A673 (cell line): ENCODE measurements at regions not wholly inside any gene's neighbourhood (a gene's known extent, or its start where the extent isn't known, plus 50 kb on each side); places are given as distances from the start of the nearest gene placed in this dataset.

Experiments used
- BruUV-seq: library from RNA; stranded (reverse); fragments of 400-500 nt; replicated peaks from 2 replicates; lab custom pipeline; 2021; lab: Mats Ljungman, UMichigan
- CTCF ChIA-PET: fragments of 300-600 bp; sonication (Branson Sonifier 250); formaldehyde crosslinking; loops from one replicate; lab custom pipeline; 2022; ENCODE audit warnings: antibody characterized with exemption; lab: Charles Lee
- POLR2A ChIA-PET: fragments of 300-600 bp; sonication (Branson Sonifier 250); formaldehyde crosslinking; loops from one replicate; lab custom pipeline; 2022; ENCODE audit warnings: antibody characterized with exemption; ENCODE audit not compliant: low non-redundant PET; lab: Charles Lee
- DNase-seq: peaks from one replicate; pipeline ENCODE4 v3.0.0-alpha.2; 2015; ENCODE audit warnings: low spot score
- H3K27ac ChIP-seq: fragments of 200-600 bp; sonication (generic); 2 replicates; pipeline ENCODE4 v1.5.1; 2016; ENCODE audit warnings: mixed run types, low read depth, mild to moderate bottlenecking, mixed read lengths, antibody characterized with exemption, low read length; ENCODE audit not compliant: poor library complexity, severe bottlenecking
- H3K27me3 ChIP-seq: fragments of 200-600 bp; sonication (generic); replicated peaks from 2 replicates; pipeline ENCODE4 v1.6.1; 2017; ENCODE audit warnings: mixed run types, low read depth, mild to moderate bottlenecking, mixed read lengths, antibody characterized with exemption, low read length; ENCODE audit not compliant: insufficient read depth, poor library complexity
- H3K36me3 ChIP-seq: fragments of 200-600 bp; sonication (generic); 2 replicates; pipeline ENCODE4 v1.6.1; 2016; ENCODE audit warnings: mixed run types, mild to moderate bottlenecking, mixed read lengths, antibody characterized with exemption, low read length; ENCODE audit not compliant: insufficient read depth, poor library complexity, severe bottlenecking
- H3K4me1 ChIP-seq: fragments of 200-600 bp; sonication (generic); 2 replicates; pipeline ENCODE4 v1.6.1; 2017; ENCODE audit warnings: mixed run types, mild to moderate bottlenecking, mixed read lengths, antibody characterized with exemption, low read length; ENCODE audit not compliant: insufficient read depth, poor library complexity, severe bottlenecking
- H3K4me3 ChIP-seq: fragments of 200-600 bp; sonication (generic); 2 replicates; pipeline ENCODE4 v1.5.1; 2016; ENCODE audit warnings: low read depth, mixed run types, mild to moderate bottlenecking, mixed read lengths, low read length; ENCODE audit not compliant: poor library complexity, severe bottlenecking
- H3K9me3 ChIP-seq: fragments of 200-600 bp; sonication (generic); 2 replicates; pipeline ENCODE4 v1.6.1; 2016; ENCODE audit warnings: mixed run types, low read depth, mild to moderate bottlenecking, mixed read lengths, antibody characterized with exemption, low read length; ENCODE audit not compliant: poor library complexity, severe bottlenecking
- EZH2 ChIP-seq: fragments of 200-600 bp; sonication (generic); IDR thresholded peaks from 2 replicates; pipeline ENCODE4 v1.6.1; 2017; ENCODE audit warnings: borderline replicate concordance, low read depth, mild to moderate bottlenecking, mixed read lengths, antibody characterized with exemption, low read length; ENCODE audit not compliant: poor library complexity, severe bottlenecking
- intact Hi-C: fragments of 100-400 bp; cut with micrococcal nuclease; formaldehyde crosslinking; loops from one replicate; pipeline ENCODE4 v1.10.0; 2022; ENCODE audit not compliant: unreplicated experiment
- TF ChIP-seq, protein P1 (sequence below): fragments of 300-800, 200-600 bp; sonication (generic); conservative IDR thresholded peaks from 2 replicates; pipeline ENCODE4 v1.5.1; 2017; ENCODE audit warnings: low read depth, mild to moderate bottlenecking, antibody characterized with exemption, low read length, moderate library complexity, mixed read lengths

DNA sequence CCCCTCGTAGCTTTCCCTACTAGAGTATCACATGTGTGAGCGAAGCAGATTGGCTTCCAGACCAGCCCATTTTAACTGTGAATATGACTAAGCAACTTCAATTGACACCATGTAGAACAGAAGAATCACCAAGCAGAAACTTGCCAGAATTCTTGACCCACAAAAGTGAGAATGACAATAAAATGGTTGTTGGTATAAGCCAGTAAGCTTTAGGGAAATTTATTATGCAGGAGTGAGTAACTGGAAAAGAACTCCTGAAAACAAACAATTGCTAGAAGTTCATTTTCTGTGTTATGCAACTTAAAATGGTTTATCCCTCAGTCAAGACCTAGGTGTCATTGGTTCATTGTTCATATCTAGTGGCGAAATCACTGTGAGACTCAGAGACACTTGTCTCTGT, 303.1 kb downstream of the DMRT2 start:
- ChIA-PET POLR2A (no interaction called here), CTCF (no interaction called here)
- no peak for DNase-seq
- H3K9me3 ChIP-seq, result no peaks in the 10 kb centered on the region
- no peaks in the 10 kb centered on the region for H3K36me3 ChIP-seq
- no peaks in the 10 kb centered on the region for H3K4me1 ChIP-seq
- intact Hi-C loops, result no loop called here
- H3K27me3 ChIP-seq, result peaks cover 4% of the 10 kb centered on the region
- no TSS peak for BruUV-seq
- TF ChIP-seq, protein P1, sequence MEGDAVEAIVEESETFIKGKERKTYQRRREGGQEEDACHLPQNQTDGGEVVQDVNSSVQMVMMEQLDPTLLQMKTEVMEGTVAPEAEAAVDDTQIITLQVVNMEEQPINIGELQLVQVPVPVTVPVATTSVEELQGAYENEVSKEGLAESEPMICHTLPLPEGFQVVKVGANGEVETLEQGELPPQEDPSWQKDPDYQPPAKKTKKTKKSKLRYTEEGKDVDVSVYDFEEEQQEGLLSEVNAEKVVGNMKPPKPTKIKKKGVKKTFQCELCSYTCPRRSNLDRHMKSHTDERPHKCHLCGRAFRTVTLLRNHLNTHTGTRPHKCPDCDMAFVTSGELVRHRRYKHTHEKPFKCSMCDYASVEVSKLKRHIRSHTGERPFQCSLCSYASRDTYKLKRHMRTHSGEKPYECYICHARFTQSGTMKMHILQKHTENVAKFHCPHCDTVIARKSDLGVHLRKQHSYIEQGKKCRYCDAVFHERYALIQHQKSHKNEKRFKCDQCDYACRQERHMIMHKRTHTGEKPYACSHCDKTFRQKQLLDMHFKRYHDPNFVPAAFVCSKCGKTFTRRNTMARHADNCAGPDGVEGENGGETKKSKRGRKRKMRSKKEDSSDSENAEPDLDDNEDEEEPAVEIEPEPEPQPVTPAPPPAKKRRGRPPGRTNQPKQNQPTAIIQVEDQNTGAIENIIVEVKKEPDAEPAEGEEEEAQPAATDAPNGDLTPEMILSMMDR, result no peak
- no peak for TF ChIP-seq EZH2
- H3K4me3 ChIP-seq, result no peak overlapping the region
- no peak overlapping the region for H3K27ac ChIP-seq

DNA sequence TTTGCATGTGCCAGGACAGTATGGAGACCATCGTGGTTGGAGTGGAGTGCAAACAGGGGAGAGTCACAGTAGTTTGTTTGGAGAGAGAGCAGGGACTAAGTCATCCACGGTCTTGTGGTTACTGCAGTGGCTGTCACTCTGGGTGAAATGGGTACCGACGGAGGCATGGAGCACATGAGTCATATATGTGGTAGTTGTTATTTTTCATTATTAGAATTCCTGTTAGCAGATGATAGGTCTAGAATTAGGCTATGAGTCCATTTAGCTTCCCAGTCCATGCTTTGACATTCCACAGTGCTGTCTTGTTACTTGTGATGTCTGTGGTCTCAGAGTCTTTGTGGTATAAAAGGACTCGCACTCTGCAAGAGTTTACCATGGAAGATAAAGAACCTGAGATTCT, 303.9 kb downstream of the DMRT2 start:
- no peaks in the 10 kb centered on the region for H3K4me1 ChIP-seq
- H3K4me3 ChIP-seq, result no peak overlapping the region
- DNase-seq, result no peak
- intact Hi-C loops, result no loop called here
- H3K27ac ChIP-seq, result no peak overlapping the region
- TF ChIP-seq, protein P1, result no peak
- no peak for TF ChIP-seq EZH2
- no peaks in the 10 kb centered on the region for H3K36me3 ChIP-seq
- ChIA-PET CTCF (no interaction called here), POLR2A (no interaction called here)
- no peaks in the 10 kb centered on the region for H3K9me3 ChIP-seq
- no TSS peak for BruUV-seq
- no peaks in the 10 kb centered on the region for H3K27me3 ChIP-seq

DNA sequence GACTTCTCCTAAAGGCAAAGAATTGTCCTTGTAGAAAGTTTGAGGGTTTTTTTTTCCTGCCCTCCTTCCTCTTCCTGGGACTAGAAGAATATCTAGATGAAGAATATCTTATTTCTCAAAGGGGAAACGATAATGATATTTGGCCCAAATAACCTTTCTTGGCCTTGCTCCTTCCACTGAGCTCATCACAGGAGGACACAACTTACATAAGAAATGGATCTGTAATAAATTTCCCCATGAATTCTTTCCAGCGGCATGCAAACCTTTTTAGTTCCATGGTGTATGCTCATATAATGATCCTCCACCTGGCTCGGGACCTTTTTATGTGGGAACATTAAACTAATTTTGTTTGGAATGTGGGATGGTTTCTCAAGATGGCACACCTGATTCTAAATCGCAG, 304.4 kb downstream of the DMRT2 start:
- BruUV-seq, result no TSS peak
- DNase-seq, result no peak
- Histone ChIP-seq H3K9me3 (no peaks in the 10 kb centered on the region), H3K4me3 (no peak overlapping the region), H3K36me3 (no peaks in the 10 kb centered on the region), H3K4me1 (no peaks in the 10 kb centered on the region), H3K27ac (no peak overlapping the region), H3K27me3 (no peaks in the 10 kb centered on the region)
- TF ChIP-seq EZH2, result no peak
- TF ChIP-seq, protein P1, result no peak
- ChIA-PET CTCF (no interaction called here), POLR2A (no interaction called here)
- intact Hi-C loops, result no loop called here
